Stimulated activated CD8-positive, alpha-beta memory T cell treated with anti-CD3 and anti-CD28 coated beads, Interleukin-12 subunit alpha, Interleukin-12 subunit beta, amount 100 ng/mL, for 24 hours (primary cell): ENCODE measurements at regions not wholly inside any gene's neighbourhood (a gene's known extent, or its start where the extent isn't known, plus 50 kb on each side); places are given as distances from the start of the nearest gene placed in this dataset.
"Not testable (repeated sequence)": the region's sequence is repeated elsewhere in the genome, so short reads cannot be mapped to it uniquely, and the experiment has no call there.

Experiments used
- DNase-seq: peaks from one replicate; pipeline ENCODE4 v3.0.0-alpha.2; 2020; ENCODE audit errors: extremely low read depth

DNA sequence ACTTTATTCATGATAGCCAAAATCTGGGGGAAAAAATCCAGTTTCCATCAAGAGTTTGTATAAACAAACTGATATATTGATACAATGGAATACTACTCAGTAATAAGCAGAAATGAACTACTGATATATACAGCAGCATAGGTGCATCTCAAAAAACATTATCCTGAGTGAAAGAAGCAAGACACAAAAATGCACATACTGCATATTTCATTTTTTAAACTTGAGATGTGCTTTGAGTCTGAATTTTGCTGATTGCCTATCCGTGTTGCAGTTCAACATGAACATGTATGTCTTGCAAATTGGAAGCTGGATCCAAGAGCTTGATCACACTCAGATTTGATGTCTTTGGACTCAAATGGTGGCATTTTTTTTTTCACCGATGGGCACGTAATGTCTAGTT, 132.4 kb downstream of the TSEN15 start:
- DNase-seq = no peak

DNA sequence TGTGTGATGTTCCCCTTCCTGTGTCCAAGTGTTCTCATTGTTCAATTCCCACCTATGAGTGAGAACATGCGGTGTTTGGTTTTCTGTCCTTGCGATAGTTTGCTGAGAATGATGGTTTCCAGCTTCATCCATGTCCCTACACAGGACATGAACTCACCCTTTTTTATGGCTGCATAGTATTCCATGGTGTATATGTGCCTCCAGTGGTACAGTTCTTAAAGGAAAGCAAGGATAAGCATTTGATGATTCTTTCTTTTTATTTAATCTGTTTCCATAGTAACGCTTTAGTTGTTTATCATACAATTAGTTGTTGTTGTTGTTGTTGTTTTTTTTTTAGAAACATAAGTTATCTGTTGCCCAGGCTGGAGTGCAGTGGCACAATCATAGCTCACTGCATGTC, 133.1 kb downstream of the TSEN15 start:
- DNase-seq = not testable (repeated sequence)

- no peak for DNase-seq
These were observed 133.8 kb downstream of the TSEN15 start for GRCh38 chr1:184185347-184185746.

- no peak for DNase-seq
These were observed 134.6 kb downstream of the TSEN15 start for GRCh38 chr1:184186167-184186566.

GRCh38 chr1:184187097-184187496, 135.6 kb downstream of the TSEN15 start:
- no peak for DNase-seq

DNA sequence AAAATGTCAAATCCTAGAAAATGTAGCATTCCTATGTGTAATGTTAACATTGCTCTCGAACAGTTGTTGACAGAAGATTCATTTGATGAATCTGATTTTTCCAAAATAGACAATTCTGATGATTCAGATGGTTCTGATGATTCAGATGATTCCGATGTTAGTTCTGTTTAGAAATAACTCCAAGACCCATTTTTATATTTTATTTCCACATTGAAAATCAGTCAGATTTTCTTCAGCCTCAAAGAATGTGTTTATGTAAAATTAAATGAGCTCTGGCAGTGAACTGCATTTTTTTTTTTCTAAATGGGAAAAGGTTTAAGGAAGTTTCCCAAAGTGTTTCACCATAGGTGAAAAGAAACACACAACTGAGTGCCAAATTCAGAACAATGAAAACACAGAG, 136.5 kb downstream of the TSEN15 start:
- no peak for DNase-seq

GRCh38 chr1:184189361-184189760, 137.8 kb downstream of the TSEN15 start:
- no peak for DNase-seq

DNA sequence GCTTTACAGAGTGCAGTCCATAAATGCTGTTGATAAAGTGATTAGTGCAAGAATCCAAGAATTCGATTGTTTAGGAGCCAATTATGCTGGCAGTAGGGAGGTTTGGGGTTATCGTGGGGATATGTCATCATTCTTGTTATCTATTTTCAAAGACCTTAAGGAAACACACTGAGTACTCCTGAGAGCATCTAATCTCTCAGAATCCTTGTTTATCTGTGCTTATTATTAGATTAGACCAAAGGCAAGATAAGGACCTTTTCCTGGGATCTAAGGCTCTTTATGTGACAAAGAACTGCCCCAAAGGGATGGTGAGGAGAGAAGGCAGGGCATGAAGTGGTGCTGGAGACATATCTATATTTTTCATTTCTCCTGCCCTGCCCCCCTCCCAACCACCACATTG, 139.1 kb downstream of the TSEN15 start:
- DNase-seq = no peak

- DNase-seq = no peak
These were observed 139.7 kb downstream of the TSEN15 start for GRCh38 chr1:184191181-184191621.

DNA sequence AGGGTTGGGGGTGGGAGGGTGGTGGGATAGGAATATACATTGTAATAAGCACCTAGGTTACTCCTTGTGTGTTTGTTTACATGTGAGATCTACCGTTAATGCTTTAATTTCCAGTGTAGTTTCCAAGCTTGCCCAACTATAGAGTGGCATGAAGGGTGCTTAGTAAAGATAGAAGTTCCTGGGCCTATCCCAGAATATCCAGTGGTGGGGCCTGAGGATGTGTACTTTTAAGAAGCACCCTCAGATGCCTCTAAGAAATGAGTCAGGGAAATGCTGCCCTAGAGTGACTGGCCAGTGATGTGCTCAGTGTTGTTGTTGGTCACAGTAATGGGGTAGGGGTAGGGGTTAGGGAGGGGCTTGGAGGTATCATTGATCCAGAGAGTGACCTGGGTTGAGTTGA, 141.3 kb downstream of the TSEN15 start:
- no peak for DNase-seq

DNA sequence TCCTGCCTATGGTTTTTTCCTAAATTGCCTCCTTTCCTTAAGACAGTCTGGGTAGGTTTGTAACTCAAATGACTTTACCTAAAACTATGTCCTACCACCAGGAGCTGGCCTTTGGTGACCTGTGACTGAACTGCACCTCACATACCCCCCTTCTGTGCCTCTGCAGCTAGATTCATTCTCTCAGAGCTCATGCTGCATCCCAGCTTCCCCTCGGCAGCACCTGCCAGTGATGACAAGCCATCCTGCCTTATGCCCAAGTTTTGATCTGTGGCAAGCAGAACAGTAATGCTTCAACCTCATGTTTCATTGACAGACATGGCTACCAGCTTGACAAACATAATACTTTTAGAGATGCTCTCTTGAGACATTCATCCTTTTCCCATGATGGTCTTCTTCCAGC, 141.9 kb downstream of the TSEN15 start:
- DNase-seq = no peak

- DNase-seq = no peak
These were observed 142.7 kb downstream of the TSEN15 start for GRCh38 chr1:184194236-184194635.

GRCh38 chr1:184195722-184196121, 144.2 kb downstream of the TSEN15 start:
- DNase-seq = not testable (repeated sequence)

- no peak for DNase-seq
These were observed 146.3 kb downstream of the TSEN15 start for GRCh38 chr1:184197831-184198230.

- no peak for DNase-seq
These were observed 147.5 kb downstream of the TSEN15 start for GRCh38 chr1:184199036-184199435.

GRCh38 chr1:184199438-184200085, 148.0 kb downstream of the TSEN15 start:
- no peak for DNase-seq

- no peak for DNase-seq
These were observed 157.1 kb downstream of the TSEN15 start for GRCh38 chr1:184208622-184209021.

DNA sequence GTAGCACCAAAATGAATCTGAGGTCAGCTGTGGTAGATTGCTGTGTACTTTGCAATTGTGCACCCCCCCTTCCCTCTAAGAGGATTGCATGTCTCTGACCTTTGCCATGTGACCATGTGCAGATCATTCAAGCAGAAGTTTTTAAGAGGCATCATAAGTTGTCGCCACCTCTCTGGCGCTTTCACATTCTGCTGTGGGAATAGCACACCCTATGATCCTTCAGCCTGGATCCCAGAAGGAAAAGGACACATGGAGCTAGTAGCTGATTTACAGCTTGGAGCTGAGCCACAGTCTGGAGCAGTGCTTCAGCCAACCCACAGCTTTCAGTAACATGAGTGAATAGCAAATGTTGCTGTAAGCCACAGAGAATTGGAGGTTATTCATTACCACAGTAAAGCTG, 158.5 kb downstream of the TSEN15 start:
- no peak for DNase-seq

GRCh38 chr1:184210862-184211261, 159.3 kb downstream of the TSEN15 start:
- DNase-seq = no peak

DNA sequence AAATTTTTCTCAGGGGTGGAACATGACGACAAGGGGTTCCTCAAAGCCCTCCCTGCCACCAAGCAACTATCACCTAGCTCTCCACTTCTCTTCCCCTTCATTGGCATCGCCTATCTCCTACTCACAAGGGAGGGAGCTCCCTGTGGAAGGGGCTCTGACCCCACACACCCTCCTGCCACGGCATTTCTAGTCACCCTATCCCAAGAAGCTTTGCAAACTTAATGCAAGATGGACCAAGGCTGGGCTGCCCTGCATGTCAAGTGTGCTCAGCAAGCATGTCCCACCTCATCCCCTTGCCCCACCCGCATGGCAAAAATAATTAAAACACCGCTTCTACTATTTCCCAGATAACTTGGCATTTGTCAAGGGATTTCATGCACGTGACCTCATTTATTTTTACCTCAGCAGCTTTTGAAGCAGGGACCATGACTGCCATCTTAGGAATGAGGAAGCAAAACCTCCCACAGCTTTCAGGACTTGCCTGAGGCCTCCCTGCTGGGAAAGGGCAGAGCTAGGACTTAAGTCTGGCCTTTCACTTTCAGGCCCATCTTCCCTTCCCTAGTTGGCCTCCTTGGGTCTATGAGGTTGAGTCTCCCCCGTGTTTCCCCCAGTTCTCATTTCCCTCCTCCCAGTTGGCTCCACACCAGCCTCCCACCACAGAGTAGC, 161.3 kb downstream of the TSEN15 start:
- no peak for DNase-seq

DNA sequence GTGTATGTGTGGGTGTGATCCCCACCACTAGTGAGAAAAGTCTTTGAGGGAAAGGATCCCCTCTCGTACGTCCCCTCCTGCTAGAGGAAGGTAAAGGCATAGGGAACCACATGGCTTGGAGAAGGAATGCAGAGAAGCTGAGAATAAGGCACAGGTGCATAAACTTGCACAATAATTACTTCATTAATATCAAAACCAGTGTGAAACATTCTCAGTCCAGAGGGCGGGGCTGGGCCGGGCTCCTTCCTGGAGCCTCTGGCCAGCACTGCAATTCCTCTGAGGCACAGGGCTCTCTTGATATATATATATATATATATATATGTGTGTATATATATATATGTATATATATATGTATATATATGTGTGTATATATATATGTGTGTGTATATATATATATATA, 162.6 kb downstream of the TSEN15 start:
- no peak for DNase-seq

- no peak for DNase-seq
These were observed 163.9 kb downstream of the TSEN15 start for GRCh38 chr1:184215274-184215925.

GRCh38 chr1:184218458-184219075, 167.0 kb downstream of the TSEN15 start:
- no peak for DNase-seq
